Natural killer cell (primary cell): ENCODE measurements at regions not wholly inside any gene's neighbourhood (a gene's known extent, or its start where the extent isn't known, plus 50 kb on each side); places are given as distances from the start of the nearest gene placed in this dataset.
"Not testable (repeated sequence)": the region's sequence is repeated elsewhere in the genome, so short reads cannot be mapped to it uniquely, and the experiment has no call there.

Source experiments
- ATAC-seq, 3 donors: fragments of 150-1000 bp in 2 of 3; fragments of 200-7000 bp in 1 of 3; cut with Tn5 transposase; 1 replicate in 1 of 3; 2 replicates in 2 of 3; pipeline ENCODE4 v1.10.0; 2021; ENCODE audit warnings: mild to moderate bottlenecking in 2 of 3, moderate library complexity in 2 of 3
- DNase-seq, 2 donors: peaks; one replicate each; pipeline versions ENCODE4 v3.0.0 to v3.0.0-alpha.2; 2013 to 2021; ENCODE audit warnings: mixed read lengths in 1 of 2
- H3K27ac ChIP-seq: one replicate; pipeline ENCODE4 v1.5.1; 2013; ENCODE audit warnings: mild to moderate bottlenecking, low read length
- H3K27me3 ChIP-seq: one replicate; pipeline ENCODE4 v1.6.1; 2013; ENCODE audit warnings: low read length; ENCODE audit not compliant: control insufficient read depth, insufficient read depth
- H3K36me3 ChIP-seq: one replicate; pipeline ENCODE4 v1.6.1; 2013; ENCODE audit warnings: low read length; ENCODE audit not compliant: control insufficient read depth, insufficient read depth
- H3K4me1 ChIP-seq: one replicate; pipeline ENCODE4 v1.6.1; 2013; ENCODE audit warnings: low read length; ENCODE audit not compliant: control insufficient read depth, insufficient read depth
- H3K4me3 ChIP-seq: one replicate; pipeline ENCODE4 v1.5.1; 2013; ENCODE audit warnings: low read length
- H3K9me3 ChIP-seq: one replicate; pipeline ENCODE4 v1.6.1; 2013; ENCODE audit warnings: low read length; ENCODE audit not compliant: control insufficient read depth, insufficient read depth
- H3K27ac Mint-ChIP-seq, 2 donors: one replicate each; pipeline ENCODE4 v1.8.0; 2022; ENCODE audit warnings: mild to moderate bottlenecking in 2 of 2, mixed read lengths in 2 of 2, moderate library complexity in 1 of 2
- H3K27me3 Mint-ChIP-seq, 2 donors: one replicate each; pipeline ENCODE4 v1.8.0; 2022; ENCODE audit warnings: low read depth in 2 of 2, mixed read lengths in 2 of 2
- H3K36me3 Mint-ChIP-seq: one replicate; pipeline ENCODE4 v1.8.0; 2022; ENCODE audit warnings: mixed read lengths
- H3K4me1 Mint-ChIP-seq, 2 donors: one replicate each; pipeline ENCODE4 v1.8.0; 2022; ENCODE audit warnings: mixed read lengths in 2 of 2
- H3K4me3 Mint-ChIP-seq: one replicate; pipeline ENCODE4 v1.8.0; 2022; ENCODE audit warnings: mild to moderate bottlenecking, moderate library complexity, mixed read lengths
- H3K9me3 Mint-ChIP-seq, 2 donors: one replicate each; pipeline ENCODE4 v1.8.0; 2022; ENCODE audit warnings: mixed read lengths in 2 of 2
- CTCF ChIP-seq: fragments of 200-600 bp; IDR thresholded peaks from one replicate; pipeline ENCODE4 v1.8.0; 2022; ENCODE audit warnings: antibody characterized with exemption
- WGBS: methylation state at CpG from one replicate; pipeline ENCODE4 v1.1.7; 2013; ENCODE audit warnings: missing lambda C conversion rate; ENCODE audit not compliant: insufficient coverage; 5-methylcytosine and 5-hydroxymethylcytosine counted together
- intact Hi-C: fragments of 100-400 bp; cut with micrococcal nuclease; formaldehyde crosslinking; loops from one replicate; pipeline ENCODE4 v1.14.2; 2022

GRCh38 chr18:30440351-30440750, 602.2 kb downstream of the DSC3 start:
- H3K4me3 ChIP-seq = no peak overlapping the region
- ATAC-seq (no peak), DNase-seq (no peak)
- H3K4me3 Mint-ChIP-seq = no peak overlapping the region
- TF ChIP-seq CTCF = no peak
- H3K9me3 ChIP-seq = peaks cover 4% of the 10 kb centered on the region
- no peak overlapping the region for H3K27ac ChIP-seq
- WGBS = 80% methylated on average over 2 of the region's 2 CpGs
- no peaks in the 10 kb centered on the region for H3K4me1 Mint-ChIP-seq
- intact Hi-C loops = no loop called here
- H3K27me3 Mint-ChIP-seq = no peaks in the 10 kb centered on the region
- H3K4me1 ChIP-seq = no peaks in the 10 kb centered on the region
- H3K36me3 ChIP-seq = no peaks in the 10 kb centered on the region
- no peaks in the 10 kb centered on the region for H3K27me3 ChIP-seq
- H3K36me3 Mint-ChIP-seq = peaks cover 6% of the 10 kb centered on the region
- no peak overlapping the region for H3K27ac Mint-ChIP-seq
- peaks cover 11 to 17% of the 10 kb centered on the region in 2 donors for H3K9me3 Mint-ChIP-seq

DNA sequence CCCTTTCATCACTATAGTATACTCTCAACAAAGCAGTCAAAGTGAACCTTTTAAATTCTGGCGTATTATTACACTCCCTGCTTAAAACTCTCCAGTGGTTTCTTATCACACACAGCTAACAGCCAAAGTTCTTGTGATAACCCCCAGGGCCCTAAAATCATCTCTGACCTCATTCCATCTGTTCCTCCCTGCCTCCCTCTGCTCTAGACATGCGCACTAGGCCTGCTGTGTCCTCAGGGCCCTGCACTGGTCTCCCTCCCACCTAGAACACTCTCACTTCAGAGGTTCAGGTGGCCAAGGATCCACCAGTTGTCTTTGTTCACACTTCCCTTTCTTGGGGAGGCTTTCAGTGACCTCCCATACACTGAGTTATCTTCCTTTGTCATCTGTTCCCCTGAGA, 603.4 kb downstream of the DSC3 start:
- Histone ChIP-seq H3K4me3 (no peak overlapping the region), H3K4me1 (no peaks in the 10 kb centered on the region), H3K36me3 (no peaks in the 10 kb centered on the region), H3K9me3 (peaks cover 4% of the 10 kb centered on the region), H3K27me3 (no peaks in the 10 kb centered on the region), H3K27ac (no peak overlapping the region)
- TF ChIP-seq CTCF = no peak
- Mint-ChIP-seq H3K36me3 (peaks cover 5% of the 10 kb centered on the region), H3K9me3 (peaks cover 12 to 18% of the 10 kb centered on the region in 2 donors), H3K27me3 (no peaks in the 10 kb centered on the region), H3K4me1 (no peaks in the 10 kb centered on the region), H3K27ac (no peak overlapping the region), H3K4me3 (no peak overlapping the region)
- DNase-seq (no peak), ATAC-seq (no peak)
- intact Hi-C loops = no loop called here
- WGBS = 88% methylated on average over 2 of the region's 2 CpGs

GRCh38 chr18:30432349-30432748, 610.2 kb downstream of the DSC3 start:
- no peak overlapping the region for H3K4me3 Mint-ChIP-seq
- no peaks in the 10 kb centered on the region for H3K4me1 ChIP-seq
- no peaks in the 10 kb centered on the region for H3K36me3 Mint-ChIP-seq
- H3K4me1 Mint-ChIP-seq = no peaks in the 10 kb centered on the region
- H3K27me3 ChIP-seq = no peaks in the 10 kb centered on the region
- no peaks in the 10 kb centered on the region for H3K9me3 ChIP-seq
- H3K9me3 Mint-ChIP-seq = peaks cover 11 to 20% of the 10 kb centered on the region in 2 donors
- intact Hi-C loops = no loop called here
- no peak for ATAC-seq
- TF ChIP-seq CTCF = no peak
- H3K4me3 ChIP-seq = no peak overlapping the region
- DNase-seq = no peak
- H3K27ac Mint-ChIP-seq = no peak overlapping the region
- no peaks in the 10 kb centered on the region for H3K36me3 ChIP-seq
- 83% methylated on average over 1 of the region's 2 CpGs for WGBS
- H3K27me3 Mint-ChIP-seq = no peaks in the 10 kb centered on the region
- no peak overlapping the region for H3K27ac ChIP-seq

DNA sequence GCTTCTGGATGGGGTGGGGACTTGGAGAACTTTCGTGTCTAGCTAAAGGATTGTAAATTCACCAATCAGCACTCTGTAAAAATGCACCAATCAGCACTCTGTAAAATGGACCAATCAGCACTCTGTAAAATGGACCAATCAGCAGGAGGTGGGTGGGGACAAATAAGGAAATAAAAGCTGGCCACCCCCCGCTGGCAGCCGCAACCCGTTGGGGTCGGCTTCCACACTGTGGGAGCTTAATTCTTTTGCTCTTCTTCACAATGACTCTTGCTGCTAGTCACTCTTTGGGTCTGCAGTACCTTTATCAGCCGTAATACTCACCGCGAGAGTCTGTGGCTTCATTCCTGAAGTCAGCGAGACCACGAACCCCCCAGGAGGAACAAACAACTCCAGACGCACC, 623.1 kb downstream of the DSC3 start:
- WGBS = 86% methylated on average over 10 of the region's 11 CpGs
- ATAC-seq, intact Hi-C loops: not testable (repeated sequence)

More for the DNA sequence above, 623.1 kb downstream of the DSC3 start:
- H3K4me1 Mint-ChIP-seq, H3K27me3 ChIP-seq, H3K27ac Mint-ChIP-seq, H3K27me3 Mint-ChIP-seq, H3K9me3 ChIP-seq, H3K36me3 ChIP-seq, H3K4me3 Mint-ChIP-seq, DNase-seq, H3K36me3 Mint-ChIP-seq, H3K27ac ChIP-seq, H3K4me3 ChIP-seq, H3K4me1 ChIP-seq: not testable (repeated sequence)
- H3K9me3 Mint-ChIP-seq = peaks cover 8 to 14% of the 10 kb centered on the region in 2 donors
